CD14-positive monocyte (primary cell): ENCODE measurements at regions not wholly inside any gene's neighbourhood (a gene's known extent, or its start where the extent isn't known, plus 50 kb on each side); places are given as distances from the start of the nearest gene placed in this dataset.
"Not testable (repeated sequence)": the region's sequence is repeated elsewhere in the genome, so short reads cannot be mapped to it uniquely, and the experiment has no call there.

Experiments
- DNase-seq, 3 donors: peaks; one replicate each; pipeline ENCODE4 v3.0.0-alpha.2; 2011 to 2022
- H2AFZ ChIP-seq: 2 replicates; pipeline ENCODE4 v1.6.0; 2012; ENCODE audit warnings: mild to moderate bottlenecking, low read depth, low read length, inconsistent platforms; ENCODE audit not compliant: insufficient read depth, poor library complexity, severe bottlenecking
- H3K27ac ChIP-seq, 2 donors: 1 replicate in 1 of 2; 2 replicates in 1 of 2; pipeline ENCODE4 v1.5.1; 2012 to 2013; ENCODE audit warnings: low read length in 2 of 2, control low read depth in 1 of 2, inconsistent platforms in 1 of 2, low read depth in 1 of 2, mild to moderate bottlenecking in 1 of 2
- H3K27me3 ChIP-seq, 2 donors: one replicate each; pipeline versions ENCODE4 v1.6.0 to v1.6.1; 2011 to 2013; ENCODE audit warnings: low read length in 2 of 2; ENCODE audit not compliant: control insufficient read depth in 2 of 2, insufficient read depth in 2 of 2
- H3K36me3 ChIP-seq, 2 donors: replicated peaks in 1 of 2; 1 replicate in 1 of 2; 2 replicates in 1 of 2; pipeline versions ENCODE4 v1.5.1 to v1.6.1; 2012 to 2013; ENCODE audit warnings: low read length in 2 of 2, control low read depth in 1 of 2, inconsistent platforms in 1 of 2, mild to moderate bottlenecking in 1 of 2; ENCODE audit not compliant: insufficient read depth in 2 of 2, control insufficient read depth in 1 of 2
- H3K4me1 ChIP-seq, 2 donors: 1 replicate in 1 of 2; 2 replicates in 1 of 2; pipeline versions ENCODE4 v1.5.1 to v1.6.1; 2012 to 2013; ENCODE audit warnings: low read length in 2 of 2, control low read depth in 1 of 2, inconsistent platforms in 1 of 2, mild to moderate bottlenecking in 1 of 2, moderate library complexity in 1 of 2; ENCODE audit not compliant: insufficient read depth in 2 of 2, control insufficient read depth in 1 of 2
- H3K4me2 ChIP-seq: replicated peaks from 2 replicates; pipeline ENCODE3; 2012; ENCODE audit warnings: low read length, moderate library complexity, mild to moderate bottlenecking; ENCODE audit not compliant: poor library complexity, severe bottlenecking; ENCODE audit errors: extremely low read depth
- H3K4me3 ChIP-seq, 3 experiments: fragments of 200-600 bp in 1 of 3; sonication (generic) in 1 of 3; replicated peaks in 1 of 3; 1 replicate in 2 of 3; 2 replicates in 1 of 3; pipeline ENCODE4 v1.5.1; 2011 to 2013; ENCODE audit warnings: low read length in 3 of 3, mild to moderate bottlenecking in 3 of 3, control low read depth in 2 of 3, low read depth in 2 of 3, inconsistent platforms in 1 of 3, moderate library complexity in 1 of 3
- H3K79me2 ChIP-seq: 2 replicates; pipeline ENCODE4 v1.6.0; 2012; ENCODE audit warnings: mild to moderate bottlenecking, control low read depth, inconsistent platforms, low read length, moderate library complexity; ENCODE audit not compliant: insufficient read depth
- H3K9ac ChIP-seq: 2 replicates; pipeline ENCODE4 v1.6.0; 2017; ENCODE audit warnings: low read length, mild to moderate bottlenecking; ENCODE audit not compliant: insufficient read depth, poor library complexity, severe bottlenecking
- H3K9me3 ChIP-seq, 2 donors: replicated peaks in 1 of 2; 1 replicate in 1 of 2; 2 replicates in 1 of 2; pipeline versions ENCODE4 v1.5.1 to v1.6.1; 2012 to 2013; ENCODE audit warnings: low read length in 2 of 2, control low read depth in 1 of 2; ENCODE audit not compliant: control insufficient read depth in 1 of 2, insufficient read depth in 1 of 2
- H4K20me1 ChIP-seq: 2 replicates; pipeline ENCODE4 v1.6.0; 2012; ENCODE audit warnings: mild to moderate bottlenecking, low read length, control low read depth, moderate library complexity; ENCODE audit not compliant: insufficient read depth
- H3K27ac Mint-ChIP-seq, 7 donors: one replicate each; pipeline ENCODE4 v1.8.0; 2020; ENCODE audit warnings: mild to moderate bottlenecking in 7 of 7, mixed read lengths in 7 of 7, moderate library complexity in 6 of 7, inconsistent platforms in 2 of 7
- H3K27me3 Mint-ChIP-seq, 3 donors: one replicate each; pipeline ENCODE4 v1.8.0; 2021 to 2022; ENCODE audit warnings: low read depth in 3 of 3, mild to moderate bottlenecking in 3 of 3, mixed read lengths in 3 of 3, moderate library complexity in 3 of 3, inconsistent platforms in 1 of 3
- H3K36me3 Mint-ChIP-seq, 2 donors: one replicate each; pipeline ENCODE4 v1.8.0; 2020; ENCODE audit warnings: mixed read lengths in 2 of 2, inconsistent platforms in 1 of 2, mild to moderate bottlenecking in 1 of 2
- H3K4me1 Mint-ChIP-seq: one replicate; pipeline ENCODE4 v1.8.0; 2020; ENCODE audit warnings: mild to moderate bottlenecking, mixed read lengths
- H3K4me3 Mint-ChIP-seq, 2 donors: one replicate each; pipeline ENCODE4 v1.8.0; 2020; ENCODE audit warnings: mild to moderate bottlenecking in 2 of 2, mixed read lengths in 2 of 2, moderate library complexity in 1 of 2
- H3K9me3 Mint-ChIP-seq, 7 donors: one replicate each; pipeline ENCODE4 v1.8.0; 2020 to 2022; ENCODE audit warnings: mixed read lengths in 7 of 7, mild to moderate bottlenecking in 6 of 7, moderate library complexity in 6 of 7, inconsistent platforms in 2 of 7
- WGBS: methylation state at CpG from one replicate; pipeline ENCODE4 v1.1.5; 2013; ENCODE audit warnings: missing lambda C conversion rate; ENCODE audit not compliant: insufficient coverage; 5-methylcytosine and 5-hydroxymethylcytosine counted together
- intact Hi-C, 2 donors: fragments of 100-400 bp; cut with micrococcal nuclease; formaldehyde crosslinking; loops; one replicate each; pipeline versions ENCODE4 v1.15.0 to v1.15.1; 2023
- TF ChIP-seq, protein P1 (sequence below): fragments of 200-600 bp; IDR thresholded peaks from one replicate; pipeline ENCODE4 v1.8.0; 2022; ENCODE audit warnings: antibody characterized with exemption, mild to moderate bottlenecking

DNA sequence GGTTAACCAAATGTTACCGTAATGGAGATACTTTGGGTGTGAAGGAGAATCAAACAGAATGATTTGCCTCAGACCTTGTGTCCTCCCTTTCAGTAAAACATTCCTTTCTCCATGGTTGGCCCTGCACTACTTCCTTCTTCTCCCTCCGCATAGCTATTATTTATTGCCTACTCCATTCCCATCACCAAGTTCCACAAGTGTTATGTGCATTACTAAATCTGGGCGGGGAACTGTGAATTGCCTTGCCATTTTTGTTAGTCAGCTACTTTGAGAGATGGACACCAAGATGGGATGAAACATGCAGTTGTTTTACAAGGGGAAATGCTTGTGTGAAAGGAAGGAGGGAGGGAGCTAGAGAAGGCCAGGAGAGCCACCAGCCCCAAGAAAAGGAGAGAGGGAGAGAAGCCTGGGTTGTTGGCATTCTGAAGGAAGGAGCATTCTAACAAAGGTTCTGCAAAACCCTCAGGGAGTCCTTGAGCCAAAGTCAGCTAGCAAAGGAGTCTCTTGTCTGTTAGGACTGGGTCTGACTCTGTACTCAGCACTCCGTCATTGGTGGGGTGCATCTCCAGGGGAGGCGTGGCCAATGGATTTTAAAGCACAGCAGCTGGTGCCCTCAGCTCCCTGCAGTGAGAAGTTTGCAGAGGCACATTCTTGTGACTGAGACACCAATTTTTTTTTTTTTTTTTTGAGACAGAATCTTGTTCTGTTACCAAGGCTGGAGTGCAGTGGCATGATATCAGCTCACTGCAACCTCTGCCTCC, 83.6 kb upstream of the CHD6 start:
- Histone ChIP-seq H3K4me1 (no peaks in the 10 kb centered on the region), H2AFZ (no peak overlapping the region), H3K79me2 (no peaks in the 10 kb centered on the region), H3K4me2 (no peak overlapping the region), H4K20me1 (no peaks in the 10 kb centered on the region), H3K9me3 (no peaks in the 10 kb centered on the region), H3K36me3 (no peaks in the 10 kb centered on the region), H3K27ac (no peak overlapping the region), H3K4me3 (no peak overlapping the region), H3K9ac (no peak overlapping the region), H3K27me3 (peaks cover 0 to 2% of the 10 kb centered on the region in 2 donors)
- Mint-ChIP-seq H3K27ac (peak overlapping the region in 1 of 7 donors; percentile 66), H3K27me3 (peaks cover 5 to 10% (median 7%) of the 10 kb centered on the region in 3 donors), H3K4me1 (no peaks in the 10 kb centered on the region), H3K9me3 (peaks cover 0 to 4% (median 0%) of the 10 kb centered on the region in 7 donors), H3K36me3 (no peaks in the 10 kb centered on the region), H3K4me3 (no peak overlapping the region)
- TF ChIP-seq, protein P1, sequence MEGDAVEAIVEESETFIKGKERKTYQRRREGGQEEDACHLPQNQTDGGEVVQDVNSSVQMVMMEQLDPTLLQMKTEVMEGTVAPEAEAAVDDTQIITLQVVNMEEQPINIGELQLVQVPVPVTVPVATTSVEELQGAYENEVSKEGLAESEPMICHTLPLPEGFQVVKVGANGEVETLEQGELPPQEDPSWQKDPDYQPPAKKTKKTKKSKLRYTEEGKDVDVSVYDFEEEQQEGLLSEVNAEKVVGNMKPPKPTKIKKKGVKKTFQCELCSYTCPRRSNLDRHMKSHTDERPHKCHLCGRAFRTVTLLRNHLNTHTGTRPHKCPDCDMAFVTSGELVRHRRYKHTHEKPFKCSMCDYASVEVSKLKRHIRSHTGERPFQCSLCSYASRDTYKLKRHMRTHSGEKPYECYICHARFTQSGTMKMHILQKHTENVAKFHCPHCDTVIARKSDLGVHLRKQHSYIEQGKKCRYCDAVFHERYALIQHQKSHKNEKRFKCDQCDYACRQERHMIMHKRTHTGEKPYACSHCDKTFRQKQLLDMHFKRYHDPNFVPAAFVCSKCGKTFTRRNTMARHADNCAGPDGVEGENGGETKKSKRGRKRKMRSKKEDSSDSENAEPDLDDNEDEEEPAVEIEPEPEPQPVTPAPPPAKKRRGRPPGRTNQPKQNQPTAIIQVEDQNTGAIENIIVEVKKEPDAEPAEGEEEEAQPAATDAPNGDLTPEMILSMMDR = no peak
- 89% methylated on average over 3 of the region's 5 CpGs for WGBS
- DNase-seq = no peak
- intact Hi-C loops = no loop called here

DNA sequence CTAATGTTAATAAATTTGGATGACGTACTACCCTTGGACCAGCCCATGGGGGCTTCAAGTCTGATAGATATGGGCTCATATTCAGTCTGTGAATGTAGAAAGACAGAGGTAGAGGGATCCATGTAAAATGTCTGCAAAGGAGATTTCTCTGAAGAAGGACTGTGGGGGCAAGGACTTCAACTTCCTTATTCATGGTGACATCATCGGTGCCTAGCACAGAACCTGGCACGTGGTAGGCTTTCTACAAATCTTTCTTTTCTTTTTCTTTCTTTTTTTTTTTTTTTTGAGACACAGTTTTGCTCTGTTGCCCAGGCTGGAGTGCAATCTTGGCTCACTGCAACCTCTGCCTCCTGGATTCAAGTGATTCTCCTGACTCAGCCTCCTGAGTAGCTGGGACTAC, 81.5 kb upstream of the CHD6 start:
- not testable (repeated sequence) for H3K4me2 ChIP-seq, H3K27ac Mint-ChIP-seq, H3K9ac ChIP-seq, H3K9me3 Mint-ChIP-seq, H3K27ac ChIP-seq, H3K4me3 Mint-ChIP-seq, H3K9me3 ChIP-seq, H3K27me3 ChIP-seq, H3K4me1 Mint-ChIP-seq, H3K36me3 Mint-ChIP-seq, H3K79me2 ChIP-seq, H2AFZ ChIP-seq, H4K20me1 ChIP-seq, H3K4me1 ChIP-seq, H3K36me3 ChIP-seq, H3K4me3 ChIP-seq
- DNase-seq = peak in 1 of 3 donors; percentile 15
- intact Hi-C loops = loop anchor here in 1 of 2 donors (10.0 kb wide), 1 partner anchor 85 kb away; the partner anchor contains the start of gene CHD6
- 80% methylated on average over 2 of the region's 3 CpGs for WGBS
- peaks cover 9 to 11% (median 9%) of the 10 kb centered on the region in 3 donors for H3K27me3 Mint-ChIP-seq
